ENCODE measurements at regions not wholly inside any gene's neighbourhood (a gene's known extent, or its start where the extent isn't known, plus 50 kb on each side); places are given as distances from the start of the nearest gene placed in this dataset.

DNA sequence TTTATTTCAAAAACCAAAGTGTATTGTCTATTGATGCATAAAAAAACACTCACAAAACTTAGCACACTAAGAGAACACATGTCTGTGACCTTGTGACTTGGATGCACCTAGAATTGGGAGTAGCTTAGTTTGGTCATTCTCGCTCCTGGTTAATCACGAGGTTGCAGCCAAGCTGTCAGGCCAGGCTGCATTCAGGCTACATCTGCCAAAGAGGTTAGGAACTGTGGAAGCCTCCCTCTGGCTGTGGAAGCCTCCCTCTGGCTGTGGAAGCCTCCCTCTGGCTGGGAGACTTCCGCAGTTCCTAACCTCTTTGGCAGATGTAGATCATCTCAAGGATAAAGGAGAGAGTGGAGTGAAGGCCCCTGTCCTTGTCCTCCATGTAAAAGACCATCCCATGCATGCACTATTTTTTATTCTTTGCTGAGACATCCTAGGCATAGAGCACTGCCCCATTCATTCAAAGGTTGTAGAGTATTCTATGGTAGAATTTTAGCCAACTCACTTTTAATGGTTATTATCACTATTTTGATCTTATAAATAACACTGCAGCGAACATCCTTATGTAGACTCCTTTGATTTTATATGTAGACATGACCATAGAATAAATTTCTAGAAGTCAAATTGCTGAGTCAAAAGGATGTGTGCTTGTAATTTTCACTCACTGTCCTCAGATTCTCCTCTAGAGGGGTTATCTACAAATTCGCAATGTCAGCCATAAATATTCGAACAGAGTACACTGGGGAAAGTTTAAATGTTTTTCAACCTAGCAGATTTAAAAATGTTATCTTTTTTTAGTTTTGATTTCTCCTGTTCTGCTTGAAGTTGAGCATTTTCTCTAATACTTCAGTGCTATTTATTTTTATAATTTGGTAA is 63.0 kb upstream of the IGLL5 start:
- DNase-seq: no peak

DNA sequence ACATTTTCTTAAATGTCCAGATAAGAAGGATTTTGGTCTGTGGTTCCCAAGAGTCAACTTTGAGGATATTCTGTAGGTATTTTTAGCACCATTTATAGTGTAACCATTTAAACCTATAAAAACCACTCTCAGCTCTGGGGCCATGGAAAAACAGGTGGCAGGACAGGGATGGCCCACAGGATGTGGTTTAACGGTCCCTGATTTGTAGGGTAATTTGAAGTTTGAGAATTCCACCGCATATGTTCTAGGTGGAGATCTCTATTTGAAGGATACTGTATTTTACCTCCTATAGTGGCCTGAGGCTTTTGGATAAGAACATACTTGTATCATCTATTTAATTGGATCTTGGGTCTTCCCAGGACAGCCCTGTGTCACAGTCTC is 62.4 kb upstream of the IGLL5 start:
- no peak for DNase-seq

DNA sequence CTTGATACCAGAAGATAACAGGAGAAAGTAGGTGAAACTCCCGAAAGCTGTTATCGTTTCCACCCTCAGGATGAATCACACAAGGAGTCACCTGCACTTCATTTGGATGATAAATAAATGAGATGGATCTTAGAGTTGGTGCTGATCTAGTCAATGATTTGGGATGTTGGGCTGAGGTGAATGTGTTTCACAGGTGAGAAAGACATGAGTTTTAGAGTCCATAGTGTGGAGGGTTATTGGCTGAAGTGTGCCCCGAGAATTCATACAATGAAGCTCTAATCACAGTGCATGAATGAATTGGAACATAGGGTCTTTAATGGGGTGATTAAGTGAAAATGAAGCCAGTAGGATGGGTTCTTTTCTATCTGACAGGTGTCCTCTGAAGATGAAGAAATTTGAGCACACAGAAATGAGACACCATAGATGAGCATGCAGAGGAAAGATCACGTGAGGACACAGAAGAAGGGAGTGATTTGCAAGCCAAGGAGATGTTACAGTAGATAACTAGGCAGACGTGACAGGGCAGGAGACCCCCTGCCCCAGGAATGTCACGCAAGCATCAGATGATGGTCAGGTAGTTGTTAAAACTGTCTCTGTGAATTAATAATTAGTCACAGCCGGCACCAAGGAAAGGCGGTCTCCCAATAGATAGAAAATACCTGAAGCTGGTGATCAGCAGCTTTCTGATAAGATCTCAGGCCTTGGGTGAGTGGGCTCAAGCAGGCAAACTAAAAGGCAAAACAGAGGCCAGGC is 60.3 kb upstream of the IGLL5 start:
- DNase-seq: no peak

- no peak for DNase-seq
Observed at GRCh38 chr22:22830193-22830592, 57.4 kb upstream of the IGLL5 start.

GRCh38 chr22:22830957-22831688 is 56.5 kb upstream of the IGLL5 start:
- DNase-seq: no peak

- no peak for DNase-seq
Observed at GRCh38 chr22:22833059-22833458, 54.6 kb upstream of the IGLL5 start.

DNA sequence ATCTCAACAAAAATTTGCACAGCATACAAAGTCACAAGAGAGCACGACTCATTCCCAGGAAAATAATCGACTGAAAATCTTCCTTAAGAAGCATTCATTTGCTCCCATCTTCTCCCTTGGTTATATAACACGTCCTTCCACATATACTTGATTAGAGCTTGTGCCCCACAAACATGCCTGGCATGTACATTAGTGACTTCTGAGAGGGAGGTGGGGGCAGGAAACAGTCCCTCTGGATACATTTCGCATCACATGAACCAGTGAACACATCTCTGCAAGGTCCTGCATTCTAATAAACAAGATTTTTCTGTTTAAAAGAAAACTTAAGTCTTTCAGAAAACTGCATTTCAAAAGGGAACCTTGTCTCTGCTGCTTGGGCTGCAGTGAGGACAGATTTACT is 54.1 kb upstream of the IGLL5 start:
- DNase-seq: no peak

- DNase-seq: no peak
Observed at GRCh38 chr22:22834204-22834603, 53.4 kb upstream of the IGLL5 start.

GRCh38 chr22:22834783-22835182 is 52.8 kb upstream of the IGLL5 start:
- no peak for DNase-seq

DNA sequence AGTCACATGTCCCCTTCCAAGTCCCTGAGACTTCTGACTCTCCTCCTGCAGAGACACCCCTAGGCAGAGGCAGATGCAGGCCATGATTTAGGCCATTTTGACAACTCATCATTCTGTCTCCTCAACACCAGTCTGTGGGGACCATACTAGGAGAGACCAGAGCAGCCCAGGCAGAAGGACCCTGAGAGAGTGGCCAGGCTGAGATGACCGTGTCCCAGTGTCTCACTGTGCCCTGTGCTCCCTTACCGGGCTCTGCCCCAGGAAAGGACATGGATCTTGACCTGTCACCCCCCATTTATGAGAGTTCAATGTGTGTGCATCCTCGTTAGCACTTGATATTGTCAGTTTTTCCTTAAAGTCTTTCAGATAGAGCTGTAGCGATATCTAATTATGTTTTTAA is 52.4 kb upstream of the IGLL5 start:
- no peak for DNase-seq

GRCh38 chr22:22835771-22836291 is 51.8 kb upstream of the IGLL5 start:
- no peak for DNase-seq

DNA sequence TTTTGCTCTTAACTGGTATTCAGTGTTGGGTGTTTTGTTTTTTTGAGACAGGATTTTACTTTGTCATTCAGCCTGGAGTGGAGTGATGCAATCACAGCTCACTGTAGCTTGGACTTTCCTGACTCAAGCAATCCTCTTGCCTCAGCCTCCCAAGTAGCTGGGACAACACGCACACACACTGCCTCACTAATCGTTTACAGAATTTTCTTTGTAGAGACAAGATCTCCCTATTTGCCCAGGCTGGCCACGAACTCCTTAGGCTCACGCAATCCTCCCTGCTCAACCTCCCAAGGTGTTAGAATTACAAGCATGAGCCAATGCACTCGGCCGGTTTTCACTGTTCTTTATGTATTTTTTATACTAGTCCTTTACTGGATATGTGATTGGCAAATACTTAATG is 51.0 kb upstream of the IGLL5 start:
- DNase-seq: no peak
